H1 (cell line): ENCODE measurements at regions not wholly inside any gene's neighbourhood (a gene's known extent, or its start where the extent isn't known, plus 50 kb on each side); places are given as distances from the start of the nearest gene placed in this dataset.

Experiments used
- SIN3A ChIP-seq, 2 experiments: IDR thresholded peaks in 1 of 2; conservative IDR thresholded peaks in 1 of 2; 2 replicates each; pipeline ENCODE4 v1.6.1; 2011 to 2012; ENCODE audit warnings: low read length in 2 of 2, improper control_type of control experiment in 1 of 2, low read depth in 1 of 2, mild to moderate bottlenecking in 1 of 2
- SP2 ChIP-seq: IDR thresholded peaks from 2 replicates; pipeline ENCODE4 v1.6.1; 2012; ENCODE audit warnings: mild to moderate bottlenecking, low read length, inconsistent platforms
- SUZ12 ChIP-seq: fragments of 200-600 bp; sonication (generic); IDR thresholded peaks from 2 replicates; pipeline ENCODE4 v1.6.1; 2012; ENCODE audit warnings: mild to moderate bottlenecking, inconsistent platforms, low read length, moderate library complexity, mixed read lengths

DNA sequence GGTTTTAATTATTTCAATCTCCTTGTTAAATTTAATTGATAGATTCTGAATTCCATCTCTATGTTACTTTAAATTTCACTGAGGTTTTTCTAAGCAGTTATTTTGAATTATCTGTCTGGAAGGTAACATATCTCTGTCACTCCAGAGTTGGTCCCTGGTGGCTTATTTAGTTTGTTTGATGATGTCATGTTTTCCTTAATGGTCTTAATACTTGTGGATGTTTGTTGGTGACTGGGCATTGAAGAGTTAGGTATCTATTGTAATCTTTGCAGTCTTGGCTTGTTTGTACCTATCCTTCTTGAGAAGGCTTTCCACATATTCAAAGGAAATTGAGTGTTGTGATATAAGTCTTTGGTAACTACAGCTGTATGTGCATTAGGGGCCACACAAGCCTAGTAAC is 810.0 kb upstream of the NEGR1 start (continued):
- TF ChIP-seq SUZ12 (no peak), SIN3A (conservative IDR thresholded peaks at IDR 0.05 in 1 of 2, IDR thresholded peaks at IDR 0.05 in 1 of 2; ENCODE audit: low read depth in 1 of 2, low read length in 2 of 2) (no peak), SP2 (no peak)
